Parathyroid adenoma (tissue), 2 donors: ENCODE measurements at regions not wholly inside any gene's neighbourhood (a gene's known extent, or its start where the extent isn't known, plus 50 kb on each side); places are given as distances from the start of the nearest gene placed in this dataset.

ENCODE experiments used
- H2AFZ ChIP-seq: fragments of 300-600 bp; sonication (generic); one replicate; pipeline ENCODE4 v1.7.0; 2017; ENCODE audit warnings: antibody characterized with exemption, mild to moderate bottlenecking
- H3K27ac ChIP-seq: fragments of 300-600 bp; sonication (generic); one replicate; pipeline ENCODE4 v1.7.0; 2017
- H3K27me3 ChIP-seq: fragments of 300-600 bp; sonication (generic); one replicate; pipeline ENCODE4 v1.7.0; 2017; ENCODE audit warnings: low read length; ENCODE audit not compliant: control insufficient read depth, insufficient read depth
- H3K36me3 ChIP-seq: fragments of 300-600 bp; sonication (generic); one replicate; pipeline ENCODE4 v1.7.0; 2017; ENCODE audit warnings: low read length; ENCODE audit not compliant: control insufficient read depth, insufficient read depth
- H3K4me1 ChIP-seq: fragments of 300-600 bp; sonication (generic); one replicate; pipeline ENCODE4 v1.7.0; 2017; ENCODE audit warnings: control low read depth
- H3K4me2 ChIP-seq: fragments of 300-600 bp; sonication (generic); one replicate; pipeline ENCODE4 v1.7.0; 2017; ENCODE audit warnings: low read length
- H3K4me3 ChIP-seq: fragments of 300-600 bp; sonication (generic); one replicate; pipeline ENCODE4 v1.7.0; 2017; ENCODE audit warnings: low read depth, low read length
- H3K79me2 ChIP-seq: fragments of 300-600 bp; sonication (generic); one replicate; pipeline ENCODE4 v1.7.0; 2017; ENCODE audit warnings: control low read depth
- H3K9ac ChIP-seq: fragments of 300-600 bp; sonication (generic); one replicate; pipeline ENCODE4 v1.7.0; 2017; ENCODE audit warnings: mild to moderate bottlenecking
- H3K9me3 ChIP-seq: fragments of 300-600 bp; sonication (generic); one replicate; pipeline ENCODE4 v1.7.0; 2017; ENCODE audit warnings: low read length; ENCODE audit not compliant: control insufficient read depth
- TF ChIP-seq, protein P1 (sequence below): fragments of 300-600 bp; sonication (generic); IDR thresholded peaks from one replicate; pipeline ENCODE4 v1.7.0; 2017; ENCODE audit warnings: antibody characterized with exemption, mild to moderate bottlenecking
- donor health status: primary hyperparathyroidism.

DNA sequence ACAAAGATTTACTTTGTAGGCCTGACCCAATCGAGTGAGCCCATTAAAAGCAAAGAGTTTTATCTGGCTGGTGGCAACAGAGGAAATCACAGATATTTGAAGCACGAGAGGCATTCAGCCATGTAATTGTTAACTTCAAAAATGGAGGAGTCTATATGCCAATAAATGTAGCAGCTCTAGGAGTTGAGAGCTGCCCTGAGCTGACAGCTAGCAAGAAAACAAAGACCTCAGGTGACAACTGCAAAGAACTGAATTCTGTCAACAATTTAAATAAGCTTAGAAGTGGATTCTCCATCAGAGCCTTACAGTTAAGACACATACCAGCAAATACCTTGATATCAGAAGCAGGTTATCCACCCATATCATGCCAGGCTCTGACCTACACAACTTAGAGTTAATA lies 463.1 kb upstream of the NEGR1 start:
- Histone ChIP-seq H3K4me3 (no peak overlapping the region), H3K9ac (no peak overlapping the region), H3K27me3 (no peaks in the 10 kb centered on the region), H2AFZ (no peak overlapping the region), H3K4me1 (no peaks in the 10 kb centered on the region), H3K79me2 (no peaks in the 10 kb centered on the region), H3K4me2 (no peak overlapping the region), H3K36me3 (no peaks in the 10 kb centered on the region), H3K27ac (no peak overlapping the region), H3K9me3 (no peaks in the 10 kb centered on the region)
- TF ChIP-seq, protein P1, sequence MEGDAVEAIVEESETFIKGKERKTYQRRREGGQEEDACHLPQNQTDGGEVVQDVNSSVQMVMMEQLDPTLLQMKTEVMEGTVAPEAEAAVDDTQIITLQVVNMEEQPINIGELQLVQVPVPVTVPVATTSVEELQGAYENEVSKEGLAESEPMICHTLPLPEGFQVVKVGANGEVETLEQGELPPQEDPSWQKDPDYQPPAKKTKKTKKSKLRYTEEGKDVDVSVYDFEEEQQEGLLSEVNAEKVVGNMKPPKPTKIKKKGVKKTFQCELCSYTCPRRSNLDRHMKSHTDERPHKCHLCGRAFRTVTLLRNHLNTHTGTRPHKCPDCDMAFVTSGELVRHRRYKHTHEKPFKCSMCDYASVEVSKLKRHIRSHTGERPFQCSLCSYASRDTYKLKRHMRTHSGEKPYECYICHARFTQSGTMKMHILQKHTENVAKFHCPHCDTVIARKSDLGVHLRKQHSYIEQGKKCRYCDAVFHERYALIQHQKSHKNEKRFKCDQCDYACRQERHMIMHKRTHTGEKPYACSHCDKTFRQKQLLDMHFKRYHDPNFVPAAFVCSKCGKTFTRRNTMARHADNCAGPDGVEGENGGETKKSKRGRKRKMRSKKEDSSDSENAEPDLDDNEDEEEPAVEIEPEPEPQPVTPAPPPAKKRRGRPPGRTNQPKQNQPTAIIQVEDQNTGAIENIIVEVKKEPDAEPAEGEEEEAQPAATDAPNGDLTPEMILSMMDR: no peak

DNA sequence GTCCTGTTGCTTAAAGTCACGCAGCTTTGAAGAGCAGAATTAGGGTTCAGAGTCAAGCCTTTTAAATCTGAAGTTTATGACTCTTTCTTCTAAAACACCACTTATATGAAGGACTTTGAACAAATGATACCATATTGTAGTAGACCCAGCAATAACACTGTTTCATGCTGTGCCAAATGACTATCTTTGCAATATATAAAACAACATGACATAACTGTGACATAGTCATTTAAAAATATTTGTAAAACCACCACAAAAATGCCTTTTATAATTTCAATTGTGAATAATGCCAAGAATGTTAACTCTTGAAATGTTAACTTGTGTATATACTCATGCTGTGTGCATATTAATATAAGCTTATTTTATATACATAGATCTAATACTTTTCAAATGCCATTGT lies 452.1 kb upstream of the NEGR1 start:
- H3K9ac ChIP-seq: no peak overlapping the region
- no peak overlapping the region for H3K4me3 ChIP-seq
- H3K4me2 ChIP-seq: no peak overlapping the region
- H3K79me2 ChIP-seq: no peaks in the 10 kb centered on the region
- H3K36me3 ChIP-seq: no peaks in the 10 kb centered on the region
- TF ChIP-seq, protein P1: no peak
- H3K4me1 ChIP-seq: no peaks in the 10 kb centered on the region
- no peaks in the 10 kb centered on the region for H3K9me3 ChIP-seq
- H3K27me3 ChIP-seq: no peaks in the 10 kb centered on the region
- H2AFZ ChIP-seq: no peak overlapping the region
- H3K27ac ChIP-seq: no peak overlapping the region

DNA sequence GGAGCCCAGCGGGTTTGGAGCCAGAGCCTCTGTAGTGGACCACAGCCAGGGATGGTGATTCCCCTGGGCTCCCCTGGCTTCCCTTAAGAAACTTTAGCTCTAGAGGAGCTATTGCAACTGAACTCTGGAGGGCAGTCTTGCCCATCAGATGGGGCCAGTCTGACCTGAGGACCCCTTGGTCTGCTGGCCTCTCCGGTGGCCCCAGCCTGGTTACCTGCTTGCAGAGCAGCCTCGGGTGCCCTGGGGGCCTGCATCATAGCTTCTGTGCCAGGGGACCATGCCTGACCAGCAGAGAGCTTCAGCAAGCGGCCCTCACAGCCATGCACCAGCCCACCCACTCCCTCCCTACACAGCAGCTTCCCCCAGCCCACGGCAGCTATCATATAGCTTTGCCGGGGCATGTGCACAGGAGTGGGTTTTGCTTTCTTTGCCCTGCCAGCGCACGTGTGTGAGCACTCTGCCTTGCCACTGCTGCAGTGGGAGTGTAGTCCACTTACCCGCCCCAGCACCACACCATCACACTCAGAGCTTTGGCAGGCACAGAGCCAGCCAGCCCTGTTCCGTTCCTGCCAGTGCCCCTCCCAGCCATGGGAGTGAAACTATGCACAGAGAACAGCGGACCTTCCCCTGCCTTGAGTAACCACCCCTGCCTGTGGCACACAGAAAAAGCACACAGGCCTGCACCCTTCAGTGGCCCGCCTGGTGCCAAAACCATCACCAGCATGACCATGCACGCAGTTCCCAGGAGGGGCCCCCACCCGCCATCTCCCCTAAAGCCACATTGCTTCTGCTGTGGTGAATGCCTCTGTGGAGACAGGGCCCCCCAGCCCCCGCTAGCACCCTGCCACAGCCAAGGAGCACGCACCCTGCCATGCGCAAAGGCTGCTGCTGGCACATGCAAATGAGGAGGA lies 442.9 kb upstream of the NEGR1 start:
- H3K27ac ChIP-seq: no peak overlapping the region
- no peaks in the 10 kb centered on the region for H3K4me1 ChIP-seq
- TF ChIP-seq, protein P1: no peak
- no peaks in the 10 kb centered on the region for H3K36me3 ChIP-seq
- H3K27me3 ChIP-seq: no peaks in the 10 kb centered on the region
- no peak overlapping the region for H2AFZ ChIP-seq
- no peak overlapping the region for H3K4me3 ChIP-seq
- H3K4me2 ChIP-seq: no peak overlapping the region
- no peak overlapping the region for H3K9ac ChIP-seq
- no peaks in the 10 kb centered on the region for H3K79me2 ChIP-seq
- no peaks in the 10 kb centered on the region for H3K9me3 ChIP-seq

DNA sequence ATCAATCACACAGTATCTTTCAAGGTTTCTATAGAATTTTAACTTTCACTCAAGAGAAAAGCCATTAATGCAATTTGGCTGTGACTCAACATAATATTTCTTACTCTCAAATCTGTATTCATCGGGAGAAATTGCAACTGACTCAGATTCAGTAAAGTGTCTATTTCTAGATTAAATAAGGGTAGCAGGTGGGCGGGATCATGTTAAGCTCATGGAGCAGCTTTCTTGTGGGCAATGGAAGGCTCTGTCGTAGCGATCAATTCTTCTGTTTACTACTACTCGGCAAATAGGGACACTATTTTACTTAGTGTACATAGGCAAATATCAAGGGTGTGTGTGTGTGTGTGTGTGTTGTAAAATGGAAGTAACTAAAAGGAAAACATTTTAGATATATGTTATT lies 423.6 kb upstream of the NEGR1 start:
- no peaks in the 10 kb centered on the region for H3K27me3 ChIP-seq
- no peaks in the 10 kb centered on the region for H3K79me2 ChIP-seq
- H3K9ac ChIP-seq: no peak overlapping the region
- no peak overlapping the region for H3K4me3 ChIP-seq
- H3K27ac ChIP-seq: no peak overlapping the region
- no peak overlapping the region for H2AFZ ChIP-seq
- TF ChIP-seq, protein P1: no peak
- no peaks in the 10 kb centered on the region for H3K36me3 ChIP-seq
- H3K4me2 ChIP-seq: no peak overlapping the region
- H3K4me1 ChIP-seq: no peaks in the 10 kb centered on the region
- H3K9me3 ChIP-seq: no peaks in the 10 kb centered on the region
